ENCODE measurements at regions not wholly inside any gene's neighbourhood (a gene's known extent, or its start where the extent isn't known, plus 50 kb on each side); places are given as distances from the start of the nearest gene placed in this dataset.

GRCh38 chr7:57642730-57643129 is 192.8 kb downstream of the ZNF716 start:
- TF ChIP-seq POLR2AphosphoS5 (IDR thresholded peaks at IDR 0.05) (no peak), CTCF (IDR thresholded peaks at IDR 0.05) (no peak), POLR2A (IDR thresholded peaks at IDR 0.05; ENCODE audit: low read depth) (no peak)
